Stomach (tissue), 4 donors: ENCODE measurements at regions not wholly inside any gene's neighbourhood (a gene's known extent, or its start where the extent isn't known, plus 50 kb on each side); places are given as distances from the start of the nearest gene placed in this dataset.

Source experiments
- CTCF ChIP-seq, 7 experiments: fragments of 450-650 bp in 4 of 7; fragments of 200-600 bp in 3 of 7; sonication (generic) in 3 of 7; IDR thresholded peaks; one replicate each; pipeline ENCODE4 v1.5.1; 2016 to 2019; ENCODE audit warnings: antibody characterized with exemption in 7 of 7, control low read depth in 2 of 7, mild to moderate bottlenecking in 1 of 7
- POLR2A ChIP-seq, 4 donors: fragments of 450-650 bp; IDR thresholded peaks; one replicate each; pipeline ENCODE4 v1.6.1; 2016; ENCODE audit warnings: antibody characterized with exemption in 4 of 4, control low read depth in 2 of 4, mild to moderate bottlenecking in 1 of 4, moderate library complexity in 1 of 4

GRCh38 chr6:30801950-30802349 is 57.6 kb upstream of the IER3 start:
- TF ChIP-seq CTCF (IDR thresholded peaks at IDR 0.05) (no peak), POLR2A (IDR thresholded peaks at IDR 0.05) (no peak)
